GM21367 (cell line): ENCODE measurements at regions not wholly inside any gene's neighbourhood (a gene's known extent, or its start where the extent isn't known, plus 50 kb on each side); places are given as distances from the start of the nearest gene placed in this dataset.
"Not testable (repeated sequence)": the region's sequence is repeated elsewhere in the genome, so short reads cannot be mapped to it uniquely, and the experiment has no call there.

ENCODE experiments used
- ATAC-seq: cut with Tn5 transposase; IDR thresholded peaks from one replicate; pipeline ENCODE4 v1.9.1; 2021; ENCODE audit not compliant: unreplicated experiment

GRCh38 chr12:84075991-84076390 is 836.6 kb downstream of the SLC6A15 start:
- no peak for ATAC-seq

DNA sequence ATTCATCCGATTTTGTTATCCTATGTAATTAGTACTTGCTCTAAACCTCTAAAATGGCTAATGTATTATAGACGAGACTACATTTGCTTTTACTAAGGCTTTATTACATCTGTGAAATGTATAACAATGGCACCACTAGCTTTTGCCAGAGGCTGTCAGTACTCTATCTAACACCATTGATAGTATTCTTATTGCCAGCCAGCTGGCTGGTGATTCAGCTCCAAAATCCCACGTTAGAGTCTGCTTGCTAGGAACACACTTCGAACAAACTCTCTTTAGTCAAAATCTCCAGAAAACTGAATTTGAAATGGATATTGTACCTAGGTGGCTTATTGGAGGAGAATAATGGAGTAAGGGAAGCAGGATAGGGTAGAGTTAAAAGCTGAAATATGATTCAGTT is 839.2 kb downstream of the SLC6A15 start:
- ATAC-seq: no peak

DNA sequence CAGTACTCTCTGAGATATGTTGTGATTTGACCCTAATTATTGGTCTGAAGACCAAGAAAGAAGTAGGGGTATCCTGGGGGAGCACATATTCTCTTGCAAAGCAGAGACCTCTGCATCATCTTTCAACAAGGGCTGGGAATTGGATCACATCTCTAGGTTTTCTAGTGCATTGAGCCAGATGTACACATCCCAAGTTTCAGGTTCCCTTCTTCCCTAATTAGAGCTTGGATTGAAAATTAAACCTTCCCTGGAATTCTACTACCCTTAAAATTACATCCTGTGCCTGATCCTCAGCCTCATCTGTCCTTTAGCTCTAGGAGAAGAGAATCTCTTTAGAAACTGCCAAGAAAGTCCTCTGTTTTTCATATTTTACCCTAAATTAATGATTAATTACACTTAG is 839.6 kb downstream of the SLC6A15 start:
- no peak for ATAC-seq

DNA sequence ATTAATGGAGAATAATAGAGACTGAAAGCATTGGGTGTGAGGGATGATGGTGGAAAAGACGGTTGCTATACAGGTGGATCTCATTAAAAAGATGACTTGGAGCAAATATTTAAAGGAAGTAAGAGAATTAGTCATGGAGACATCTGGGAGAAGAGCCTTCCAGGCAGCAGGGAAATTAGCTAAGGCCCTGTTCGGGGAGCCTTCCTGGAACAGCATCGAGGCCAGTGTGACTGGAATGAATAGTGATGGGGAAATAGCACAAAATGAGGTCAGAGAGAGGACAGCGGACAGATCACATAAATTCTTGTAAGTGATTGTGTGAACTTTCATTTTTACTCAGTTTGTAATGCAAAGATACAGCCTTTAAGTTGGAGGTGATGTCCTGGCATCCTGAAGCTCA is 842.3 kb downstream of the SLC6A15 start:
- no peak for ATAC-seq

- no peak for ATAC-seq
Measured at GRCh38 chr12:84069699-84070098, 842.9 kb downstream of the SLC6A15 start.

DNA sequence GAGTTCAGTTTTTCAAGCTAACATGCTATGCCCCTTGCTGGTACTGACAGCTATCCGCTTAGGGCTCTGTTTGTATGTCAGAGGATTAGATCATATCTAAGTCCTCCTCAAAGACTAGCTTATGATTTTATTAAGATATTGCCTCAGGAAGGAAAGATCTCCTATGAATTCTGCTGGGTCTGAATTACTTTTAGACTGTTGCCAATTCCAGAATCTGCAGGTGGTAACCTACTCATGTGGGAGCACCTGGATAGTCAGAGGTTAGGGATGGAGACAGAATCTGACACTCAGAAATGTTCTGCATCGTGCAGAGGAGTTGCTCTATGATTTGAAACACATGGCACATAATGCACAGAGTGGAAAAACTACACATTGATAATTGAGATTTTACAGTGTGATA is 843.4 kb downstream of the SLC6A15 start:
- no peak for ATAC-seq

DNA sequence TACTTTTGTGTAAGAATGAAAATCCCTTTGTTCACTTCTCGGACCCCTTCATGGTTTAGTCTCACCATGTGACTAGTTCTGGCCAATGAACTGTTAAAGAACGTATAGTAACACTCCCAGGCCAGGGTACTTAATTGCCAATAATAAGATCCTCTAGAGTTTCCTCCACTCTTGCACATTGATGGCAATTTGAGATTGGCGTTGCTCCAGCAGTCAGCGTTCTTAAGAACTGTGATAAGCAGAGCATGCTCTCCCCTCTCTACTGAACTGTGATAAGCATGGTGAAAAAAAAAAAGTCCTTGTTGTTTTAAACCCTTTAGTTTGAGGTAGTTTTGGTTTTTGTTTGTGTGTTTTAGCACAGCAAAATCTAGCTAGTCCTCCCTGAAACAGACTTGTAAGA is 854.5 kb downstream of the SLC6A15 start:
- ATAC-seq: no peak

DNA sequence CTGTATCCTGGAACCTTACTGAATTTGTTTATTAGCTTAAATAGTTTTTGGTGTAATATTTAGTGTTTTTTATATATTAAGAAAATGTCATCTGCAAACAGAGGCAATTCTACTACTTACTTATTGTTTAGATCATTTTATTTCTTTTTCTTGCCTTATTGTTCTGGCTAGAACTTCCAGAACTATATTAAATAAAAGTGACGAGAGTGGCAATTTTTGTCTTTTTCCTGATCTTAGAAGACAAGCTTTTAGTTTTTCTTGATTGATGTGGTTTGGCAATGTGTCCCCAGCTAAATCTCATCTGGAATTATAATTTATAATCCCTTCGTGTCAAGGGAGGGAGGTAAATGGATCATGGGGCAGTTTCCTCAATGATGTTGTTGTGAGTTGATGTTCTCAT is 857.8 kb downstream of the SLC6A15 start:
- no peak for ATAC-seq

DNA sequence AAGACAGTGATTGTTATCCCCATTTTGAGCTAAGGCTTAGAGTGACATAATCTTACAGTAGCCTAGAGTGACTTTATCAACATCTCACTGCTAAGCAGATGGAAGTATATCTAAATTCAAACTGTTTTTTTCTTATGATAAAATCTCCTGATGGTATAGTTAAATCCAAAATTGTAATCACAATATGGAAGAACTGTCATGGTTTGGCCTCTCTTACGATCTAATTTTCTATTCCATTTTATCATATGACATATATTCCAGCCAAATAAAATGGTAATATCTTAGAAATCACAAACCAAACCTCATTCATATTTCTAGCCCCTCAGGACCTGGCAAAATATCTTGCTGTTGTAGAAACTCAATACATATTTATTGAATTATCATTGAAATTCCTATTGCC is 864.7 kb downstream of the SLC6A15 start:
- no peak for ATAC-seq

- no peak for ATAC-seq
Measured at GRCh38 chr12:84046859-84047258, 865.7 kb downstream of the SLC6A15 start.

GRCh38 chr12:84043355-84043754 is 869.2 kb downstream of the SLC6A15 start:
- ATAC-seq: no peak

DNA sequence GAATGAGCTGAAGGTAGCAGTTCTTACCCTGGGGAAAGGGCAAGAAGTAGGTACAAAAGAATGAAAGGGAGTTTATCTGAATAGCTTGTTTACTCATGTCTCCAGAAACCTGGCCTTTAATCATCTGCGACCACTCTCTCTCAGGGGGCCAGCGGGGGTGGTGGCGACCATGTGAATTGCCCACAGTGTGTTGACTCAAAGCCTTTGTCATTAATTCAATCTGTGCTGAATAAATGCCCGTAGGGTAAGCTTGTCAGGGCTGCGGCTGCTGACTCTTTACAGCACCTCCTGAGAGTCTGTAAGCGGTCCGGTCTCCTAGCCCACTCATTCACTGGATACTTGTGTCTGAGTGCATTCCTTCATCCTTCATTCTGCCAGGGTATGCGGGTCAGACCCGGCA is 874.4 kb downstream of the SLC6A15 start:
- no peak for ATAC-seq

DNA sequence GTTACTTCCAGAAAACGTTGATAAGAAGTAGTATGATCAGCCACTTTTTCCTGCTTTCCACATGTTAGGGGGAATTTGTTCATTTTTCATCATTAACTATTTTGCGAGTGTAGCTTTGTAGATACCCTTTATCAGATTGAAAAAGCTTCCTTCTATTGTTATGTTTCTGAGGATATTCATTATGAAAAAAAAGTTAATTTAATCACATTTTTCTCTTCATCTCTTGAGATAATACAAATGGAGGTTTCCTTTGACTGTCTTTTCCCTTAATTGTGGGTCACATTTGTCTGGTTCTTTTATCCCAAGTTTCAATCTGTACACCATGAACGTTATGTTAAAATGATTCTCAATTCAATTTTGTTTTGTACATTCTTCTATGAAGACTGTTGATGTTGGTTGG is 875.7 kb downstream of the SLC6A15 start:
- no peak for ATAC-seq

- no peak for ATAC-seq
Measured at GRCh38 chr12:84035766-84036165, 876.8 kb downstream of the SLC6A15 start.

DNA sequence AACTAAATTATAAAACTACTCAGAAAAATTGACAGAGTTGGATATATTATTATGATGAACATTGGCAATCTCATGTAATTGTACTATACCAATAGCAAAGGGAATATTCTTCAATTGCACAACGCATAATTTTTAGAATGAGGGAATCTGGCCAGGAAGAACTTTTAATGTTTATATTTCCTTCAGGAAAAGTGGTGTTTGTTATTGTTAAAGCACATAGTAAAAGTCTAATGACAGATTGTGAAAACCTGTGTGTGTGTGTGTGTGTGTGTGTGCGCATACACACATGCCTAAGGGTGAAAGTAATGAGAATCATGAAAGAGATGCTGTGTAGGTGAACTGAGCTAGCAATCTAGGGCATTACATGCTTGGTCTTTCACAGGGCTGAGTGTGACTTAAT is 877.7 kb downstream of the SLC6A15 start:
- no peak for ATAC-seq

- ATAC-seq: no peak
Measured at GRCh38 chr12:84033162-84033561, 879.4 kb downstream of the SLC6A15 start.

DNA sequence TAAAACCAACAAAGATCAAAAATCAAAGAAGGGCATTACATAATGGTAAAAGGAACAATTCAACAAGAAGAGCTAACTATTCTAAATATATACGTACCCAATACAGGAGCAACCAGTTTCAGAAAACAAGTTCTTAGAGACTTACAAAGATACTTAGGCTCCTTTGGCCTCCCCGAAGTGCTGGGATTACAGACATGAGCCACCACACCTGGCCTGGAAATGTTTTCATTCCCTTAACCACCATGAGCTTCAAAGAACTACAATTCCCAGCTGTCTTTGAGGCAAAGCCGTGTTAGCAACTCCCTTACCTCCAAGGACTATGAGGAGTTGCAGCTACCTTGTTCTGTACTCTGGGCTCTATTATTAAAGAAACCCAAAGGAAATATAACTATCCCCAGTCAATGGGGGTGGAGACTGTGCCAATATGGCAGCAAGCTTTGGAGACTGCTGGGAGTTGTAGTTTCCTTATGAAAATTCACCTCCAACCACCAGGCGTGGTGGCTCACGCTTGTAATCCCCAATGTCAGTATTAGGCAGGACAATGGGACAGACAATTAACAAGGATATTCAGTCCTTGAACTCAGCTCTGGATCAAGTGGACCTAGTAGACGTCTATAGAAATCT is 893.9 kb downstream of the SLC6A15 start:
- not testable (repeated sequence) for ATAC-seq

DNA sequence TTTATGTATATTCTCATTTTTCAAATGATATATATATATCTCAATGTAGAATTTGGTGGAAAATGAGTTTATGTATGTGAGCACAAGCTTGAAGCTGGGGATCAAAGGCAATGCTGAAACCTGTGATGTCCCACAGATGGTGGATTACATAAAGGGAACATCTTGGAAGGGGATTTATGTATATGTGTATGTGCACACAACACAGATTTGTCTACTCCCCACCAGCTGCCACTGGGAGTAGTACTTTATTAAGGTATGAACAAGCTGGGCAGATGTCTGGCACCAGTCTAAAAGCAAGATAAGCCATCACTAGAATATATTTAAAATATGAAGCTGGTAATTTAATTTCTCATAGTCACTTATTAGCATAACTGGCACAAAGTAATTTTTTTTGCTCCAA is 895.6 kb downstream of the SLC6A15 start:
- ATAC-seq: no peak

- no peak for ATAC-seq
Measured at GRCh38 chr12:83997423-83997822, 915.2 kb downstream of the SLC6A15 start.

GRCh38 chr12:83996671-83997070 is 915.9 kb downstream of the SLC6A15 start:
- no peak for ATAC-seq

DNA sequence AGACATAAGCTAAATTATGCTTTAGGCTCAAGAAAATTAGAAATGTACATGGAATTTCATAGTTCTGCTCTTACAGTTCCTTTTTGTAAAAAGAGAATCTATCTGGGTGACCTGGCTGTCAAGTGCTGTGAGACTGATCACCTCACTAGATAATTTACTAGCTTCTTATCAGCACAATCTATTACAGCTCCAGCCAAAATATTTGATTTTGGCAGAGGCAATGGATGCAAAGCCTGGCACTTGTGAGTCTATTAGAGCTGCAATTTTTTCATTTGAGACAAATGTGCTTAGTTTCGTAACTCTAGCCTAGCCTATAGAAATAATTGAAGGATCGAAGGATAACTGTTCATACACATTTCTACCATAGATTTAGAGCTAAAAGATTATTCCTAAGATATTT is 927.5 kb downstream of the SLC6A15 start:
- ATAC-seq: no peak

GRCh38 chr12:83980398-83980797 is 932.2 kb downstream of the SLC6A15 start:
- ATAC-seq: no peak

DNA sequence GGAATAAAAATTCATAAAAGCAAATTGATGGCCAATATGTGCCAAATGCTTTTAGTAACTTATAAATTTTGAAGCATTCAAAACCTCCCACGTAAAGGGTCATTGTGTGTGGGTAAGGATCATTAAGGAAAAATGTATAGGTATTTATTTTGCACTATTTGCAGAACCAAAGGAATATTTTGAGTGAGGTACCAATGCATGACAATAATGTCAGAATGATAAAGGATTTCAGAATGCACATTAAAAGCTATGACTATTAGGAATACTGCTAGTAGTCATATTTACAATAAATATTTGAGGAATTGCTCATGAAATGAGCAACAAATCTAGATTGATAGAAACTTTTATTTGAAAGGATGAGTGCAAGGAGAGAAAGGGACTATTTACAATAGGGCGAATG is 932.8 kb downstream of the SLC6A15 start:
- ATAC-seq: no peak

DNA sequence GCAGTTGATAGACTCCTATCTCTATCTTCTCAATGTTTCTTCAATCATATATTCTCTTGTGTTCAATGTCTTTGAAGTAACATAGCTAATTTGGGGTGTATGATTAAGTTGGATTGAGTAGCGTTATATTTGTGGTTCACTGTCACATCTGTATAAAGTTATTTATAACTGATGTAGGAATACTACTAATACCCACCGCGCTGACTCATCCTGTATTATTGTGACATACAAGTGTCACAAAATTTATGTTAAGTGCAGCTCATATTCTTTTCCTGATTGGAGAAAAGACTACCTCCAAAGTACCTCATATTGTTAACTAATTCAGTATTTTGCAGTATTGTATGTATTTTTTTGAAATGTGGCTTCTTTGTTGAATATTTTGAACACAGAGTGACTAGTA is 940.8 kb downstream of the SLC6A15 start:
- no peak for ATAC-seq
